Endothelial cell of umbilical vein (primary cell): ENCODE measurements at regions not wholly inside any gene's neighbourhood (a gene's known extent, or its start where the extent isn't known, plus 50 kb on each side); places are given as distances from the start of the nearest gene placed in this dataset.

Experiments
- BruUV-seq: library from RNA; stranded (reverse); fragments of 400-500 nt; replicated peaks from 2 replicates; lab custom pipeline; 2021; lab: Mats Ljungman, UMichigan
- CTCF ChIA-PET: fragments of 300-600, 350-600 bp; sonication (Branson Sonifier 250); formaldehyde crosslinking; loops from one replicate; lab custom pipeline; 2021; ENCODE audit warnings: antibody characterized with exemption, inconsistent platforms; lab: Charles Lee
- POLR2A ChIA-PET: fragments of 300-600, 350-600 bp; sonication (Branson Sonifier 250); formaldehyde crosslinking; loops from one replicate; lab custom pipeline; 2021; ENCODE audit warnings: antibody characterized with exemption, inconsistent platforms; lab: Charles Lee
- DNase-seq: peaks from one replicate; pipeline ENCODE4 v3.0.0-alpha.2; 2011; ENCODE audit warnings: low read depth, low spot score
- FAIRE-seq: peaks from 2 replicates; lab custom pipeline; 2011; peaks lifted over from hg19 to GRCh38; lab: Jason Lieb, UNC
- H2AFZ ChIP-seq: 2 replicates; pipeline ENCODE4 v1.6.0; 2012; ENCODE audit warnings: low read depth, low read length, control low read depth, inconsistent platforms
- H3K27ac ChIP-seq: 2 replicates; pipeline ENCODE4 v1.5.1; 2011; ENCODE audit warnings: low read depth, mild to moderate bottlenecking, control low read depth, low read length, moderate library complexity; ENCODE audit not compliant: insufficient read depth
- H3K27me3 ChIP-seq, 2 experiments: 2 replicates each; pipeline versions ENCODE4 v1.6.0 to v1.6.1; 2011; ENCODE audit warnings: low read length in 2 of 2, mixed read lengths in 1 of 2; ENCODE audit not compliant: control insufficient read depth in 2 of 2, insufficient read depth in 2 of 2
- H3K36me3 ChIP-seq, 2 experiments: 2 replicates in 1 of 2; 3 replicates in 1 of 2; pipeline ENCODE4 v1.5.1; 2011; ENCODE audit warnings: low read length in 2 of 2, mild to moderate bottlenecking in 1 of 2, moderate library complexity in 1 of 2; ENCODE audit not compliant: control insufficient read depth in 2 of 2, insufficient read depth in 2 of 2; ENCODE audit errors: extremely low read depth in 1 of 2
- H3K4me1 ChIP-seq: 3 replicates; pipeline ENCODE4 v1.5.1; 2011; ENCODE audit warnings: mild to moderate bottlenecking, low read length; ENCODE audit not compliant: control insufficient read depth, insufficient read depth; ENCODE audit errors: extremely low read depth
- H3K4me2 ChIP-seq: 2 replicates; pipeline ENCODE4 v1.6.1; 2011; ENCODE audit warnings: low read length, control low read depth, mixed read lengths; ENCODE audit not compliant: insufficient read depth
- H3K4me3 ChIP-seq, 3 experiments: fragments of 200-600 bp in 1 of 3; sonication (generic), shearing (Covaris generic) in 1 of 3; replicated peaks in 1 of 3; 2 replicates each; pipeline ENCODE4 v1.5.1; 2011 to 2016; ENCODE audit warnings: control low read depth in 3 of 3, low read length in 3 of 3, mild to moderate bottlenecking in 2 of 3, inconsistent platforms in 1 of 3, low read depth in 1 of 3, moderate library complexity in 1 of 3; ENCODE audit not compliant: insufficient read depth in 1 of 3
- H3K79me2 ChIP-seq: 2 replicates; pipeline ENCODE4 v1.6.0; 2012; ENCODE audit warnings: low read length, inconsistent platforms; ENCODE audit not compliant: control insufficient read depth, insufficient read depth
- H3K9ac ChIP-seq: replicated peaks from 2 replicates; pipeline ENCODE3; 2011; ENCODE audit warnings: low read length, control low read depth; ENCODE audit not compliant: insufficient read depth; ENCODE audit errors: extremely low read depth
- H3K9me1 ChIP-seq: replicated peaks from 3 replicates; pipeline ENCODE4 v1.6.0; 2011; ENCODE audit warnings: mild to moderate bottlenecking, low read length; ENCODE audit not compliant: control insufficient read depth, insufficient read depth; ENCODE audit errors: extremely low read depth
- H3K9me3 ChIP-seq: replicated peaks from 2 replicates; pipeline ENCODE4 v1.5.1; 2012; ENCODE audit warnings: low read length, inconsistent platforms; ENCODE audit not compliant: control insufficient read depth, insufficient read depth
- H4K20me1 ChIP-seq: replicated peaks from 2 replicates; pipeline ENCODE3; 2011; ENCODE audit warnings: mild to moderate bottlenecking, low read length; ENCODE audit not compliant: control insufficient read depth, insufficient read depth; ENCODE audit errors: extremely low read depth
- POLR2A ChIP-seq: IDR thresholded peaks from 2 replicates; pipeline ENCODE4 v1.6.1; 2012; ENCODE audit warnings: low read depth, mild to moderate bottlenecking, control low read depth, low read length
- dilution Hi-C: fragments of 300-500 bp; cut with MboI; formaldehyde crosslinking; loops from one replicate; pipeline ENCODE4 v1.15.0; 2019; ENCODE audit warnings: low sequenced_read_pairs; ENCODE audit not compliant: extremely low pct_ligation_motif_present
- intact Hi-C: fragments of 100-400 bp; cut with micrococcal nuclease; formaldehyde crosslinking; loops from one replicate; pipeline ENCODE4 v1.10.0; 2022
- TF ChIP-seq, protein P1 (sequence below), 2 donors: IDR thresholded peaks; 1 replicate in 1 of 2; 2 replicates in 1 of 2; pipeline ENCODE4 v1.5.1; 2011; ENCODE audit warnings: low read length in 2 of 2, mild to moderate bottlenecking in 2 of 2, moderate library complexity in 2 of 2, control low read depth in 1 of 2, inconsistent platforms in 1 of 2, low read depth in 1 of 2; ENCODE audit not compliant: insufficient read depth in 1 of 2; ENCODE audit errors: extremely low read depth in 1 of 2

DNA sequence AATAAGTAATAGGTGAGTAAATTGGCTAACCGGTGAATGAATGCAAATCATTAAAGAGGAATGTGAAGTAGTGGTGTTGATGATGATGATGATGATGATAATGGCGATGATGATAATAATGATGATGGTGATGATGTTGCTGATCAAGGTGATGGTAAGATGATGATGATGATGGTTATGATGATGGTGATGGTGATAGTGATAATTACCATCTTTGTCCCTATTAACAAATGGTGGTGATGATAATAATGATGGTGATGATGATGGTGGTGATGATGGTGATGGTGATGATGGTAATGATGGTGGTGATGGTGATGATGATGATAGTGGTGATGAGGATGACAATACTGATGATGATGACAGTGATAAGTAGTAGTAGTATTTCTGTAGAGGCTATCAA lies 452.6 kb downstream of the ZNF536 start:
- H3K36me3 ChIP-seq = no peaks in the 10 kb centered on the region
- H3K27me3 ChIP-seq = no peaks in the 10 kb centered on the region
- H3K79me2 ChIP-seq = no peaks in the 10 kb centered on the region
- no peak overlapping the region for H3K9ac ChIP-seq
- no peak overlapping the region for H3K27ac ChIP-seq
- H3K9me3 ChIP-seq = peaks cover 2% of the 10 kb centered on the region
- H2AFZ ChIP-seq = no peak overlapping the region
- ChIA-PET POLR2A (no interaction called here), CTCF (no interaction called here)
- no peaks in the 10 kb centered on the region for H4K20me1 ChIP-seq
- DNase-seq (no peak), FAIRE-seq (no peak)
- intact Hi-C loops (no loop called here), dilution Hi-C loops (no loop called here)
- H3K4me1 ChIP-seq = no peaks in the 10 kb centered on the region
- no peaks in the 10 kb centered on the region for H3K9me1 ChIP-seq
- no TSS peak for BruUV-seq
- TF ChIP-seq, protein P1, sequence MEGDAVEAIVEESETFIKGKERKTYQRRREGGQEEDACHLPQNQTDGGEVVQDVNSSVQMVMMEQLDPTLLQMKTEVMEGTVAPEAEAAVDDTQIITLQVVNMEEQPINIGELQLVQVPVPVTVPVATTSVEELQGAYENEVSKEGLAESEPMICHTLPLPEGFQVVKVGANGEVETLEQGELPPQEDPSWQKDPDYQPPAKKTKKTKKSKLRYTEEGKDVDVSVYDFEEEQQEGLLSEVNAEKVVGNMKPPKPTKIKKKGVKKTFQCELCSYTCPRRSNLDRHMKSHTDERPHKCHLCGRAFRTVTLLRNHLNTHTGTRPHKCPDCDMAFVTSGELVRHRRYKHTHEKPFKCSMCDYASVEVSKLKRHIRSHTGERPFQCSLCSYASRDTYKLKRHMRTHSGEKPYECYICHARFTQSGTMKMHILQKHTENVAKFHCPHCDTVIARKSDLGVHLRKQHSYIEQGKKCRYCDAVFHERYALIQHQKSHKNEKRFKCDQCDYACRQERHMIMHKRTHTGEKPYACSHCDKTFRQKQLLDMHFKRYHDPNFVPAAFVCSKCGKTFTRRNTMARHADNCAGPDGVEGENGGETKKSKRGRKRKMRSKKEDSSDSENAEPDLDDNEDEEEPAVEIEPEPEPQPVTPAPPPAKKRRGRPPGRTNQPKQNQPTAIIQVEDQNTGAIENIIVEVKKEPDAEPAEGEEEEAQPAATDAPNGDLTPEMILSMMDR (IDR thresholded peaks at IDR 0.05; ENCODE audit: extremely low read depth in 1 of 2, insufficient read depth in 1 of 2, low read depth in 1 of 2, low read length in 2 of 2) = no peak
- no peak overlapping the region for H3K4me3 ChIP-seq
- H3K4me2 ChIP-seq = no peak overlapping the region

DNA sequence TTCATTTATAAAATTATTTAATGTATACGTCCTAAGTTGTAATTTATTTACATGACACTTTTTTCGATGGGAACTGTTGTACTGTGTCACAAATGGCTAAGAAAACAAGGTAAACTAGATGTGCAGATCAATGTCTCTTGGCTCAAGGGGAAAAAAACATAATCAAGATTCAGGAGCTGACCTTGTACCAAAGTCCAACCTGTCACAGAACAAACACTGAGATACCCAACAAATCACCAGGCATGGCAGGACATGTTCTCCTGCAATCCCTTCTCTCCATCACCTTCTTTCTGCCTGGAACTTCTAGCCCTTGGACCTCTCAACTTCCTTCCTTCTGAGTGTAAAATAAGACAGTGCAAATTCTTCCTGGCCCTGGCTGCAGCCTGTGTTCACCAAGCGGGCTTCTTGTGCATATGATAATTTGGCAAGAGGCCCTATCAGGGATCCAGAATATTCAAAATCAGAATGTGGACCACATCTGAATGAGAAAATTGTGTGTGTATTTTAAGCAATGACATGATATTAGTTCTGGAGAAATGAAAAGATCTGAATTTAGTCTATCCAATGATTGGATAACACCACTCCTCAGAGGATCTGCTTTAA lies 445.9 kb downstream of the ZNF536 start:
- CTCF ChIA-PET = no interaction called here
- dilution Hi-C loops = no loop called here
- Histone ChIP-seq H3K9me1 (no peaks in the 10 kb centered on the region), H3K4me3 (no peak overlapping the region), H2AFZ (no peak overlapping the region), H4K20me1 (no peaks in the 10 kb centered on the region), H3K27me3 (no peaks in the 10 kb centered on the region), H3K9ac (no peak overlapping the region), H3K4me1 (no peaks in the 10 kb centered on the region), H3K4me2 (no peak overlapping the region), H3K79me2 (no peaks in the 10 kb centered on the region), H3K36me3 (no peaks in the 10 kb centered on the region), H3K9me3 (no peaks in the 10 kb centered on the region), H3K27ac (no peak overlapping the region)
- TF ChIP-seq POLR2A = no peak
- DNase-seq (no peak), FAIRE-seq (no peak)
- BruUV-seq = no TSS peak
- POLR2A ChIA-PET = no interaction called here
- intact Hi-C loops = no loop called here
